GM13976 (cell line): ENCODE measurements at regions not wholly inside any gene's neighbourhood (a gene's known extent, or its start where the extent isn't known, plus 50 kb on each side); places are given as distances from the start of the nearest gene placed in this dataset.

ENCODE experiments used
- DNase-seq: peaks from one replicate; pipeline ENCODE4 v3.0.0; 2012; ENCODE audit warnings: low spot score
- in situ Hi-C: fragments of 300-500 bp; cut with MboI; formaldehyde crosslinking; loops from one replicate; pipeline ENCODE4 v1.12.0; 2022; ENCODE audit warnings: low sequenced_read_pairs, mixed read lengths, inconsistent platforms; ENCODE audit not compliant: unreplicated experiment
- TF ChIP-seq, protein P1 (sequence below): IDR thresholded peaks from 2 replicates; pipeline ENCODE4 v1.5.1; 2012; ENCODE audit warnings: borderline replicate concordance, mild to moderate bottlenecking; ENCODE audit not compliant: insufficient read depth; ENCODE audit errors: extremely low read depth, missing control alignments, control extremely low read depth

DNA sequence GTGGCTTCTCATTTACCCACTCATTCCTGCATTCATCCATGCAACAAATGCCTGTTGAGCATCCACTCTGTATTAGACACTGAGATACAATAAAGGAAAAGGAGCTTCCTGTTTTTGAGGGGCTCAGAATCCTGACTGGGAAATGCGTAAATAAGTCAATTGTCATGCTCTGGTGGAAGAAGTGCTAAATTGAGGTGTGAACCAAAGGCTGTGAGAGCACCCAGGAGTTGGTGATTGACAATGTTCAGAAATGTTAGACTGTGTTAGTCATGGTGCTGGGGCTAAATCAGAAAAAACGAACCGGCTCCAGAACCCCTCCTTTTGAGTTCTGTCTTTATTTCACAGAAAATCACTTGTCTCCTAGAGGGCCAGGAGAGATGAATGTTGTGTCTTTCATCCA lies 558.6 kb upstream of the SGCD start:
- TF ChIP-seq, protein P1, sequence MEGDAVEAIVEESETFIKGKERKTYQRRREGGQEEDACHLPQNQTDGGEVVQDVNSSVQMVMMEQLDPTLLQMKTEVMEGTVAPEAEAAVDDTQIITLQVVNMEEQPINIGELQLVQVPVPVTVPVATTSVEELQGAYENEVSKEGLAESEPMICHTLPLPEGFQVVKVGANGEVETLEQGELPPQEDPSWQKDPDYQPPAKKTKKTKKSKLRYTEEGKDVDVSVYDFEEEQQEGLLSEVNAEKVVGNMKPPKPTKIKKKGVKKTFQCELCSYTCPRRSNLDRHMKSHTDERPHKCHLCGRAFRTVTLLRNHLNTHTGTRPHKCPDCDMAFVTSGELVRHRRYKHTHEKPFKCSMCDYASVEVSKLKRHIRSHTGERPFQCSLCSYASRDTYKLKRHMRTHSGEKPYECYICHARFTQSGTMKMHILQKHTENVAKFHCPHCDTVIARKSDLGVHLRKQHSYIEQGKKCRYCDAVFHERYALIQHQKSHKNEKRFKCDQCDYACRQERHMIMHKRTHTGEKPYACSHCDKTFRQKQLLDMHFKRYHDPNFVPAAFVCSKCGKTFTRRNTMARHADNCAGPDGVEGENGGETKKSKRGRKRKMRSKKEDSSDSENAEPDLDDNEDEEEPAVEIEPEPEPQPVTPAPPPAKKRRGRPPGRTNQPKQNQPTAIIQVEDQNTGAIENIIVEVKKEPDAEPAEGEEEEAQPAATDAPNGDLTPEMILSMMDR, result no peak
- DNase-seq, result no peak
- in situ Hi-C loops, result no loop called here

DNA sequence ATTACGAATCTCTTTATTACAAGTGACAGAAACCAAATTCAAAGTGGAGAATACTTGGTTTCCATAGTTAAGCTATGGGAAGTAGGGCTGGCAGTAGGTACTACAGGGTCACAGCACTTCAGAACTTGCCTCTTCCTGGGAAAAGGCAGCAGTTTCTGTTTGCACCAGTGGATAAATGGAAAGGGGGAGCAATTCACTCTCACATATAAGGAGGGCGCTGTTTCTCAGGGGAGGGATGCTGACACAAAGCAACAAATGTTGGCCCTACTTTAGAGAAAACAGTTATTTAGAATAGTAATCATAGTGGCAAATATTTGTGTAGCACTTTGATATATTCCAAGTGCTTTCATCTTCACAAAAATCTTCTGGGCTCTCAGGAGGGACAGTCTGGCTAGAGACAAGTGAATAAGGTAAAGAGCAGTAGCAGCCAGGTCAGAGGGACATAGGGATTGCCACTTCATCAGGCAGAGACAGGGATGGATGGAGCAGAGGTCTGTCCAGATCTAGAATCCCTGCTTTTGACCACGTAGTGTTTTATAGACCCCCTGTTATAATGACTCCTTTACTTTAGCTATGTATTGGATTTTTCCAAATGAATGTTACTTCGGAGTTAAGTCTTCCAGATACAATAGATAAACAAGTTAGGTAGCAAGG lies 554.8 kb upstream of the SGCD start:
- TF ChIP-seq, protein P1, result no peak
- DNase-seq, result no peak
- in situ Hi-C loops, result no loop called here

DNA sequence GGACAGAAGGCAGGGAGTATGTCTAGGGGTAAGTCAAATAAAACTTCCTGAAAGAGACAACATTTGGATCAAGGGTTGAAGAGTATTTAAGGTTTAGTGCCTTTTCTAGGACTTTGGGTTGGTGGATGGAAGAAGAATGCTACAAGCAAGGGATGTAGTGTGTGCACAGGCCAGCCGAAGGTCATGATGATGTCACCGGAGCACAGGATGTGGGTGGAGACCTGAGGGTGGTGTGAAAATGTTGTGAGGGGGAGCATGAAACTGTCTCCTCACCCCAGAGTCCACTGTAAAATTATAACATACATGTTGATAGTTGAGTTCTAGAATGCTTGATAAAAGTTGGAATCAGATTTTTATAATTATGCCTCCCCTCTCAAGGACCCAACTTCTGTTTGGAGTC lies 553.3 kb upstream of the SGCD start:
- TF ChIP-seq, protein P1, result no peak
- DNase-seq, result no peak
- in situ Hi-C loops, result no loop called here

DNA sequence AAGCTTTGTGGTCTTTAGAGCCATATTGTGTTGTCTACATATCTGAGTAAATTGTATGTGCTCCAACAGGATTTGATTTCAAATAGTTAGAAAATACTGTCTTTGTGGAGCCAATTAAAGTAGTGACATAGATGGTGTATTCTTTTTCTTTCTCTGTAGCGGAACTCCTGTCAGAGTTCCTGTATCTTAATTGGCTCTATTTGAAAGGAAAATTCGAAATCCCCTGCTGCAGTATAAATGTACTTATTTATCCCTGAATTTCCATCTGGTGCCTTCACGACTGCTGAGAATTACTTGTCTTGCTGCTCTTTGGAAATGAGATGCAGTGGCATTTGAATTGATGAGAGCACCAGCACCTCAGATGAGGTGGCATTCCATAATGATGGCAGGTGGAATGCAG lies 546.7 kb upstream of the SGCD start:
- no peak for DNase-seq
- in situ Hi-C loops, result no loop called here
- TF ChIP-seq, protein P1, result no peak

DNA sequence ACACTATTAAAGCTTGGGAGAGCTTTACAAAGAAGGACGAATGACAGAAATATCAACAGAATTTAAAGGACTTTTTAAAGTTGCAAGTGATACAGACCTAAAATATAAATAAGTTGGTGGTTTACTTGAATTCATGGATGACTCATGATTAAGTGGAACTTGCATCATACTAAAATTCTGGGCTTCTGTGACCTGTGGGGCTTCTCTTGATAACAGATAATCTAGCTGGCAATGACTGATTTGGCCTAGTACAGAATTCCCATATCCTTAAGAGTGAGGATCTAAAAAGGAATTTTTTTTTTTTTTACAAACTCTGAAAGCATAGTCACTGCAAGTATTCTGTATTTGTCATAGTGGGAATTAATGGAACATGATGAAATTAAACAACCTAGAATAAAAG lies 543.7 kb upstream of the SGCD start:
- in situ Hi-C loops, result no loop called here
- no peak for DNase-seq
- TF ChIP-seq, protein P1, result no peak

DNA sequence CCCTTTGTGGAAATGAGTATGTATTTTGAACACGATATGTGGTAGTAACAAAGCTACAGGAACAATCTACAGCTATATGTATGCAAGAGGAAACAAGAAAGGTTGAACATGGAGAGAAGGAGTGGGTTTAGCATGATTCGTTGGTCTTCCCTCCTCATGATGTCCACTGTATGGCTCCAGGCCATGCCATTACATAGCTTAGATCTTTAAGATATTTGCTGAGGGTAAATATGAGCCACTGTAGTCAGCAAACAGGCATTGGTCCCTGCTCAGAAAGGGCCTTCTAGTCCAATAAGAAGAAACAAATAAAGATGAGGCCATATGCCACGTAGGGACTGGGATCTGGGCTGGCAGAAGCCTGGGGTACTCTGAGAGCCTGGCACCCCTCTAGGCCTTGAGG lies 543.2 kb upstream of the SGCD start:
- DNase-seq, result no peak
- TF ChIP-seq, protein P1, result no peak
- in situ Hi-C loops, result no loop called here
